Activated effector memory CD4-positive, alpha-beta T cell treated with Interleukin-2 at 50 U/mL for 16 hours (primary cell): ENCODE measurements at regions not wholly inside any gene's neighbourhood (a gene's known extent, or its start where the extent isn't known, plus 50 kb on each side); places are given as distances from the start of the nearest gene placed in this dataset.

Source experiments
- DNase-seq: peaks from one replicate; pipeline ENCODE4 v3.0.0-alpha.2; 2020

GRCh38 chr1:39085174-39085573 is 59.0 kb downstream of the NDUFS5 start:
- no peak for DNase-seq

- DNase-seq: no peak
Observed at GRCh38 chr1:39086386-39086785, 60.2 kb downstream of the NDUFS5 start.

- no peak for DNase-seq
Observed at GRCh38 chr1:39086865-39087409, 60.8 kb downstream of the NDUFS5 start.

- DNase-seq: no peak
Observed at GRCh38 chr1:39087435-39087834, 61.3 kb downstream of the NDUFS5 start.

- DNase-seq: no peak
Observed at GRCh38 chr1:39088658-39089057, 62.5 kb downstream of the NDUFS5 start.

GRCh38 chr1:39089931-39090521 is 63.9 kb downstream of the NDUFS5 start:
- DNase-seq: no peak

- no peak for DNase-seq
Observed at GRCh38 chr1:39090757-39091380, 64.7 kb downstream of the NDUFS5 start.

GRCh38 chr1:39091845-39092645 is 65.9 kb downstream of the NDUFS5 start:
- DNase-seq: peak; percentile 40

GRCh38 chr1:39094685-39095084 is 68.5 kb downstream of the NDUFS5 start:
- DNase-seq: no peak

- peak; percentile 45 for DNase-seq
Observed at GRCh38 chr1:39098546-39099250, 72.5 kb downstream of the NDUFS5 start.

GRCh38 chr1:39102537-39103327 is 76.6 kb downstream of the NDUFS5 start:
- no peak for DNase-seq

GRCh38 chr1:39103328-39104157 is 77.4 kb downstream of the NDUFS5 start:
- no peak for DNase-seq

GRCh38 chr1:39104158-39105060 is 78.3 kb downstream of the NDUFS5 start:
- DNase-seq: no peak

GRCh38 chr1:39105061-39105840 is 79.1 kb downstream of the NDUFS5 start:
- peak; percentile 46 for DNase-seq

GRCh38 chr1:39105841-39106765 is 80.0 kb downstream of the NDUFS5 start:
- DNase-seq: no peak

GRCh38 chr1:39106801-39107327 is 80.7 kb downstream of the NDUFS5 start:
- DNase-seq: no peak

GRCh38 chr1:39107341-39108290 is 81.5 kb downstream of the NDUFS5 start:
- no peak for DNase-seq
